HFFc6 (cell line): ENCODE measurements at regions not wholly inside any gene's neighbourhood (a gene's known extent, or its start where the extent isn't known, plus 50 kb on each side); places are given as distances from the start of the nearest gene placed in this dataset.

Experiments
- DNase-seq: peaks from one replicate; pipeline ENCODE4 v3.0.0-alpha.2; 2018
- H3K27ac Mint-ChIP-seq: 2 replicates; pipeline ENCODE4 v1.8.0; 2020; ENCODE audit warnings: mild to moderate bottlenecking, mixed read lengths
- H3K27me3 Mint-ChIP-seq: 2 replicates; pipeline ENCODE4 v1.8.0; 2021; ENCODE audit warnings: mild to moderate bottlenecking, moderate library complexity, mixed read lengths; ENCODE audit not compliant: insufficient read depth
- H3K36me3 Mint-ChIP-seq: 2 replicates; pipeline ENCODE4 v1.8.0; 2021; ENCODE audit warnings: low read depth, mixed read lengths
- H3K4me1 Mint-ChIP-seq: 2 replicates; pipeline ENCODE4 v1.8.0; 2020; ENCODE audit warnings: low read depth, mixed read lengths
- H3K4me3 Mint-ChIP-seq: 2 replicates; pipeline ENCODE4 v1.8.0; 2020; ENCODE audit warnings: mild to moderate bottlenecking, moderate library complexity, mixed read lengths
- H3K9me3 Mint-ChIP-seq: 2 replicates; pipeline ENCODE4 v1.8.0; 2020; ENCODE audit warnings: mild to moderate bottlenecking, mixed read lengths
- TF ChIP-seq, protein P1 (sequence below): fragments of 200-600 bp; sonication (generic); IDR thresholded peaks from 2 replicates; pipeline ENCODE4 v1.5.0; 2021; ENCODE audit warnings: antibody characterized with exemption, mild to moderate bottlenecking

DNA sequence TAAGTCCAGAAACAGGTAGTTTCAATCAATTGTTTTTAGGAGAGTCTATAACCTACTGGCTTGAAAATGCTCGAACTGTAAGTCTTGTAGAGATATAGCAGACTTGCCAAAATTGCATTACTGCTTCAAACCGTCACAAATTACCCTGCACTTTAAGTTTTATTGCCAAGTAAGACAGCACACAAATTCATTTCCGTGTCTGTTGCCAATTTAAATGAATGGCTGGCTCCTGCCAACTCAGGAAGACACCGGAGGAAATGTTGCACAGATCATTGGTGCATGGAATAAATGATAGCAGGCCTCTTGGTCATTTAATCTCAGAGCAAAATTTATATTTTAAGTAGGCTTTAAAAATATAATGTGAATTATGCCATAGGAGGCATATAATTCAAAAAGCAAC, 438.1 kb downstream of the HACE1 start:
- peaks cover 52% of the 10 kb centered on the region for H3K9me3 Mint-ChIP-seq
- no peaks in the 10 kb centered on the region for H3K27me3 Mint-ChIP-seq
- no peak overlapping the region for H3K27ac Mint-ChIP-seq
- DNase-seq, result no peak
- no peak overlapping the region for H3K4me3 Mint-ChIP-seq
- no peaks in the 10 kb centered on the region for H3K4me1 Mint-ChIP-seq
- TF ChIP-seq, protein P1, sequence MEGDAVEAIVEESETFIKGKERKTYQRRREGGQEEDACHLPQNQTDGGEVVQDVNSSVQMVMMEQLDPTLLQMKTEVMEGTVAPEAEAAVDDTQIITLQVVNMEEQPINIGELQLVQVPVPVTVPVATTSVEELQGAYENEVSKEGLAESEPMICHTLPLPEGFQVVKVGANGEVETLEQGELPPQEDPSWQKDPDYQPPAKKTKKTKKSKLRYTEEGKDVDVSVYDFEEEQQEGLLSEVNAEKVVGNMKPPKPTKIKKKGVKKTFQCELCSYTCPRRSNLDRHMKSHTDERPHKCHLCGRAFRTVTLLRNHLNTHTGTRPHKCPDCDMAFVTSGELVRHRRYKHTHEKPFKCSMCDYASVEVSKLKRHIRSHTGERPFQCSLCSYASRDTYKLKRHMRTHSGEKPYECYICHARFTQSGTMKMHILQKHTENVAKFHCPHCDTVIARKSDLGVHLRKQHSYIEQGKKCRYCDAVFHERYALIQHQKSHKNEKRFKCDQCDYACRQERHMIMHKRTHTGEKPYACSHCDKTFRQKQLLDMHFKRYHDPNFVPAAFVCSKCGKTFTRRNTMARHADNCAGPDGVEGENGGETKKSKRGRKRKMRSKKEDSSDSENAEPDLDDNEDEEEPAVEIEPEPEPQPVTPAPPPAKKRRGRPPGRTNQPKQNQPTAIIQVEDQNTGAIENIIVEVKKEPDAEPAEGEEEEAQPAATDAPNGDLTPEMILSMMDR, result no peak
- no peaks in the 10 kb centered on the region; the same call in 1 of the 2 replicates for H3K36me3 Mint-ChIP-seq

DNA sequence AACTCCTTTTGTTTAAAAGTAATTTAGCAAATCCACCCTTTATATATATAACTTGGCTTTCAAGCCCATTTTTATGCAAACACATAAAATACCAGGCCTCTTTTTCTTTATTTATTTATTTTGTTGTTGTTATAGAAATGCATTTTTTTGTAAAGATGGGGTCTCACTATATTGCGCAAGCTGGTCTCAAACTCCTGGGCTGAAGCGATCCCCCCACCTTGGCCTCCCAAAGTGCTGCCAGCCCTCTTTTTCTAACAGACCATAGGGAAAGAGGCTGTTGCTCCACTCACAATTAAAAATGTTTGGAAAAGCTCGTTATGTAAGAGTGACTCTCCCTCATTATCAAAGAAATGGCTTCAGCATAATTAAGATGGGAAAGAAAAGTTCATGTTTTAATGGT, 440.9 kb downstream of the HACE1 start:
- H3K9me3 Mint-ChIP-seq, result peaks cover 43% of the 10 kb centered on the region
- no peak for DNase-seq
- H3K27ac Mint-ChIP-seq, result no peak overlapping the region
- H3K27me3 Mint-ChIP-seq, result no peaks in the 10 kb centered on the region
- TF ChIP-seq, protein P1, result no peak
- no peaks in the 10 kb centered on the region for H3K4me1 Mint-ChIP-seq
- H3K4me3 Mint-ChIP-seq, result no peak overlapping the region
- no peaks in the 10 kb centered on the region for H3K36me3 Mint-ChIP-seq

DNA sequence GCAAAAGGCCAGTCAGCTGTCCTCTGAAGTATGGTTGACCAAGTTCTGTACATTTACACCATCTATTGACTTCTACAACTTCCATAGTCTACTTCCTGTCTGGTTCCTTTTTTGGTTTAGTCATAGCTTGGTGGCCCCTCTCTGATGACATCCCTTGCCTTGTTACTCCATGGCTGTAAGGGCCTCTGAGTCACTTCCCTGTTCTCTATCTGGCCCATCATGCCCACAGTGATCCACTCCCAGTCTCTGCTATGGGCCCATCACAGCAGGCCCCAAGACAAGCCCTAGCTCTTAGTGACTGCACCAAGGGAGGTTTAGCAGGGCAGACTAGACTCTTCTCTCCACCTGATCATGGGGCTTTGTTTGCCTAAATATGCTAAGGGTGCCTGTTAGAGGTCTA, 441.6 kb downstream of the HACE1 start:
- H3K9me3 Mint-ChIP-seq, result peaks cover 43% of the 10 kb centered on the region
- no peaks in the 10 kb centered on the region for H3K4me1 Mint-ChIP-seq
- H3K27me3 Mint-ChIP-seq, result no peaks in the 10 kb centered on the region
- H3K4me3 Mint-ChIP-seq, result no peak overlapping the region
- H3K36me3 Mint-ChIP-seq, result no peaks in the 10 kb centered on the region
- TF ChIP-seq, protein P1, result no peak
- H3K27ac Mint-ChIP-seq, result no peak overlapping the region
- DNase-seq, result no peak

DNA sequence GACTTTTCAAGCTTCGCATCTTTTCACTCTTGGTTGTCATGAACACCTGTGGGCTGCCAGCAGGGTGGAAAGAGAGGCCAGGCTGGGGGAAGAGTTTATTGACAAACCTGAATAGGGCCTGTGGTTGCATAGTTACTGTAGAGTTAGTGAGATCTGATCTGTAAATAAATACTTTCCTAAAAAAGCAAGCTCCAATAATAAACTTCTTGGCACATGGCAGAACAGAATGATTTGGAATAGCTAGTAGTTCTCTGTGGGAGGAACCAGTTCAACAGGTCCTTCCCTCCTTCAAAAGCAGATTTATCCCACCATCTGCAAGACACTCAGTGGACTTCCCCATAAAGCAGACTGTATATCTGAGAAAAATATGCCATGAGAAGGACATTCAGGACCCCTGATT, 445.0 kb downstream of the HACE1 start:
- H3K36me3 Mint-ChIP-seq, result no peaks in the 10 kb centered on the region
- H3K4me1 Mint-ChIP-seq, result no peaks in the 10 kb centered on the region
- H3K9me3 Mint-ChIP-seq, result peaks cover 45% of the 10 kb centered on the region
- no peak overlapping the region for H3K27ac Mint-ChIP-seq
- peaks cover 2% of the 10 kb centered on the region; the same call in 1 of the 2 replicates for H3K27me3 Mint-ChIP-seq
- TF ChIP-seq, protein P1, result no peak
- H3K4me3 Mint-ChIP-seq, result no peak overlapping the region
- DNase-seq, result no peak

DNA sequence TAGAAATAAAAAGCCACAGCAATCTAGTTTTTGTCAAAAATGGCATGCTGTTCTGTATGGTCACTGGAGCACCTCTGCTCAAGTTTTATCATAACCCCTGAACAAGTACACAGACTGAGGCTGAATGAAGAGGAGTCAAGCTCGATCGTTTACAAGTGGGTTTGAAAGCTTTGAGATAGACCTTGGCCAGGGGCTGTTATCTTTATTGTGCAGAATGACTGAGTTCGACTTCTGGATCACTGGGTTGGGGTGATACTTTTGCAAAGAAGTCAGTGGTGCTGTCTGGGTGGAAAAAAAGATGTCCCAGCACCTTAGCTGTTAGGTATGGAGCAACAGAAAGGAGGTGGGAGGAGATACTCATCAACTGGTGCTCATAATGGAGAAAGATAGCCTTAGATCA, 446.0 kb downstream of the HACE1 start:
- Mint-ChIP-seq H3K4me3 (no peak overlapping the region), H3K27me3 (peaks cover 2% of the 10 kb centered on the region; the same call in 1 of the 2 replicates), H3K36me3 (no peaks in the 10 kb centered on the region), H3K27ac (no peak overlapping the region), H3K9me3 (peaks cover 43% of the 10 kb centered on the region), H3K4me1 (no peaks in the 10 kb centered on the region)
- DNase-seq, result no peak
- TF ChIP-seq, protein P1, result no peak

DNA sequence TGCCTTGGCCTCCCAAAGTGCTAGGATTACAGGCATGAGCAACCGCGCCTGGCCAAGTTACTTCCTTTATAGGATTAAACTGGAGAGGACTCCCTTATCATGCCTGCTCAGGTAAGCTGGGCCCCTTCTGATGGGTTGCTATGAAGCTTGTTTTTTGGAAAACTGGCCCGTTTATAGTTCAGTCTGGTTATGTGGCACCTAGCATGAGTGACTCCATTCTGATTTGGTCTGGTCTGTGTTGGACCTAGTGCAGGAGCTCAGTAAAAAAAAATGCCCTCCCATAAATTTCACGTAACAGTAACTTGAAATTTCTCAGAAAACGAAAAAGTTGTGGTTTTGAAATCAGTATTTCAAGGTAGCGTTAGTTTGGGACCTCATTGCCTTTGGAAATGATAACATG, 448.4 kb downstream of the HACE1 start:
- no peak for DNase-seq
- TF ChIP-seq, protein P1, result no peak
- Mint-ChIP-seq H3K27me3 (peaks cover 2% of the 10 kb centered on the region; the same call in 1 of the 2 replicates), H3K4me1 (no peaks in the 10 kb centered on the region), H3K4me3 (no peak overlapping the region), H3K36me3 (no peaks in the 10 kb centered on the region), H3K27ac (no peak overlapping the region), H3K9me3 (peaks cover 37% of the 10 kb centered on the region)
